CD1c-positive myeloid dendritic cell (primary cell): ENCODE measurements at regions not wholly inside any gene's neighbourhood (a gene's known extent, or its start where the extent isn't known, plus 50 kb on each side); places are given as distances from the start of the nearest gene placed in this dataset.
"Not testable (repeated sequence)": the region's sequence is repeated elsewhere in the genome, so short reads cannot be mapped to it uniquely, and the experiment has no call there.

ENCODE experiments used
- DNase-seq: peaks from one replicate; pipeline ENCODE4 v3.0.0-alpha.2; 2016; ENCODE audit errors: extremely low spot score

DNA sequence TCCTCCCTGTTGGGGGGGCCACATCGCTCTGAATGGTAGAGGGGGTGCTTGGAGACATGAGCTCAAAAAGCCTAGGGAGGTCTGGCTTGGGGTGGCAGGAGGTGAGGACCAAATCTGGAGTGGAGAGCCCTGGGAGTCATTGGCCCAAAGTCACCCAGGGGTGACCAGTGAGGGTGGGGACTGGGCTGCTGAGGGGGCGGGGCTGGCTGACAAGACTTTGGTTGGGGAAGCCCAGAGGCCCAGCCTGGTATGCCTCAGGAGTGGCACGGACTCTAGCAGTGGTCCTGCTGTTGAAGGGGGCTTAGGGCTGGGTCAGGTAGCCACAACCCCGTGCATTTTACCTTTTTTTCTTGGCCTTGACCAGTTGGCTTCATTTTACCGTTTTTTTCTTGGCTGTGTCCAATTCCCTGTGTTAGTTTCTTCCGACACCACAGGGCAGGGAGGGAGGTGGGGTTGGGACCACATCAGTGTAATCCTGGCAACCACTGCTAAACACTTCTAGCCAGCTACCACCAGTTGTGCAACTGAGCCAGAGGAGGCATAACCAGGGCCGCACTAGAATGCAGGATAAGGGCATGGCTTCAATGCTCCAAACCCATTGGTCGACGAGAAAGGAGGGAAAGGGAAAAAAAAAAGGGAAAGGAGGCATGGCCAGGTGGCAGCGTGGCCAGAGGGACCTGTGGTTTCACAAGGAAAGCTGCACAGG is 105.3 kb upstream of the C2CD4B start:
- no peak for DNase-seq

DNA sequence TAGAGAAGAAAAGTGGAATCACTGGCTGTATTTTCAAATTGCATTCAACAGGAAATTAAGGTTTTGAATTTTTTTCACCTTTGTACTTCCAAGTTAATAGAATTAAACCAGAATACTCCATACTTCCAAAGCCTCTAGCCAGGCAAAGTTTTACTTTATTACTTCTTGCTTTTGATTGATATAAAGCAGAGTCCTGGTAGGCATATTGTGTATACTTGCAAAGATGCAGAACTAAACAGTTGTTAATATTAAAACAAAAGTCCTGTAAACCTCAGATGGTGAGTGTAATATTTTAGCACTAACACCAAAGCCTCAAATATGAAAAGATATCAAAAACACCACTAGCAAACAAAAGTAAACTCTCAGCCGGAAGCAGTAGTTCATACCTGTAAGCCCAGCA is 107.2 kb upstream of the C2CD4B start:
- DNase-seq: no peak

DNA sequence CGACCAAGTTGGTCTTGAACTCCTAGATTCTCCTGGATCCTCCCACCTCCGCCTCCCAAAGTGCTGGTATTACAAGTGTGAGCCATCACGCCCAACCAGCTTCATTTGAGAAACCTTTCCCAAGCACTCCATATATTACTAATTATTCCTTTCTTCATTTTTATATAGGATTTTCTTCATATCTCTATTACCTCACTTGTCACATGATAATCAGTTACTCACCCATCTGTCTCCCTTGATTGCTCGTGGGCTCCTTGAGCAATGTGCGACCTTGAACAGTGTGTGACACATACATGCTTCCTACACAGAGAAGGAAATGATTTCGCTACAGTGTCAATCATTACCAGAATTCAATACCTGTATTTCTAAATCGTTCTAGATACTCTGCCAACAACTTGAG is 110.7 kb upstream of the C2CD4B start:
- DNase-seq: no peak

DNA sequence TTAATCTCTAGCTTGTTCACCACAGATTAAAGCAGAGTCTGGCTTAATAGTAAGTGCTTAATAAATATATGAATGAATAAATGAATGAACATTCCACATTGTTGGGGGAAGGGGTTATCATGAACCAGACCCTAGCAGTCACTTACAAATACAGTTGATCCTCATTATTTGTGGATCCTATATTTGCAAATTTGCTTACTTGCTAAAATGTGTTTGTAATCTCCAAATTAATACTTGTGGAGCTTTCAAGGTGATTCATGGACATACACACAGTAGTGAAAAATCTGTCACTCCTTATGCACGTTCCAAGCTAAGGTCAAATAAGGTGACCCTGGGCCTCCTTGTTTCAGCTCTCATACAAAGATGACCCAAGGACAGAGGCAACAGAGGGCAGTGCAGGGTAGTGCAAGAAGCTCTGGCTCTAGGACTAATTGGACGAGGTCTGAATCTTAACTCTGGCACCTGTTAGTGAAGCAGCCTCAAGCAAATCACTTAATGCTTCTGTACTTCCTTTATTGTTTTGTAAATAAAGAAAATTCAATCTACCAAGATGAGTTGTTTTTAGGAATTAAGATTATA is 112.8 kb upstream of the C2CD4B start:
- no peak for DNase-seq

DNA sequence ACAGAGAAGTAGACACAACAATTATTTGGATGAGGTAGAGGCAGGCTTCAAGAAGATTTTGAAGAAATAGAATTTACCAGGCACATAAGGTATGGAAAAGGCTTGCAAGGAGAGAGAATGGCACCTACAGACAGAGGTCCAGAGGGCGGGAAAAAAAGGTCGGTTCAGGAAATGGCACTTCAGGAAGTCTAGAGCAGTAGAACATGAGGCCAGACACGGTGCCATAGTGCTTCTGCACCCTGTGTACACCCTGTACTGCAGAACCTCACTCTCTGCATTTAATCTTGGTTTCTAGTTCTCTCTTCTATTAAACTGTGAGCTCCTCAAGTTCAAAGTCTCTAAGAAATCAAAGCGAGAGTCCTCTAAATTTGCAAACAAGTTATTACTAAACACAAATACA is 113.4 kb upstream of the C2CD4B start:
- DNase-seq: no peak

DNA sequence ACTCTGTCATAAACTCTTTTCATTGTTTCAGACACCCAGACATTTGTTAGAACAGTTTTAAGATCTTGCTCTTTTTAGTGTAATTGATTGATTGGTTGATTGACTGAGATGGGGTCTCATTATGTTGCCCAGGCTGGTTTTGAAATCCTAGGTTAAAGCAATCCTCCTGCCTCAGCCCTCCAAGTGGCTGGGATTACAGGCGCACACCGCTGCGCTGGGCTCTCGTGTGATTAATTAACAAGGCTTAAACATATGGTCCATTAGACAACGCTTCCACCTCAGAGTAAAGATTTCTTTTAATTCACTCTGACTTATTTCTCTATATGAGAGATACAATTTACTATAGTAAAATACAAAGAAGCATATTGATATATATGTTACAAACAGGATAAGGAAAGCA is 114.0 kb upstream of the C2CD4B start:
- no peak for DNase-seq

DNA sequence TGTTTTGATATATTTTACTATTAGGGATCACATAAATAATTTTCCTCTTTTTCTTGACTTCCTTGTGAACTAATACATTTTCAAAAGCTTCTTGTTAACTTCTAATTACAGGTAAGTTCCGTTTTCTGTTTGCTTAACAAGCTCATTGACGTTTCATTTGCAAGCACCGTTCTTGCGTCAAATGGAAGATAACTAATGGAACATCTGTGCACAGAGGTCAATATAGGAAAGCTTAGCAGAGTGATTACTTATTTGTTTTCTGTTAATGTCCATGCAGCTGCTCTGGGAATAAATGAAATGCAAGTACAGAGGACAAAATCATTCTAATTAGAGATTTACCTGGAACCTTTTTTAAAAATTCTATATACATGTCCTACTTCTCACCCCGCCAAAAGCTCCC is 115.5 kb upstream of the C2CD4B start:
- DNase-seq: no peak

DNA sequence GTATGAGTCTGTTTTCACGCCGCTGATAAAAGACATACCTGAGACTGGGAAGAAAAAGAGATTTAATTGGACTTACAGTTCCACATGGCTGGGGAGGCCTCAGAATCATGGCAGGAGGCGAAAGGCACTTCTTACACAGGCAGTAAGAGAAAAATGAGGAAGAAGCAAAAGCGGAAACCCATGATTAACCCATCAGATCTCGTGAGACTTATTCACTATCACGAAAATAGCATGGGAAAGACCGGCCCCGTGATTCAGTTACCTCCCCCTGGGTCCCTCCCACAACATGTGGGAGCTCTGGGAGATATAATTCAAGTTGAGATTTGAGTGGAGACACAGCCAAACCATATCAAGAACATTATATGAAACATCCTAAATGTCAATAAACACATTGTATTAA is 116.7 kb upstream of the C2CD4B start:
- not testable (repeated sequence) for DNase-seq

DNA sequence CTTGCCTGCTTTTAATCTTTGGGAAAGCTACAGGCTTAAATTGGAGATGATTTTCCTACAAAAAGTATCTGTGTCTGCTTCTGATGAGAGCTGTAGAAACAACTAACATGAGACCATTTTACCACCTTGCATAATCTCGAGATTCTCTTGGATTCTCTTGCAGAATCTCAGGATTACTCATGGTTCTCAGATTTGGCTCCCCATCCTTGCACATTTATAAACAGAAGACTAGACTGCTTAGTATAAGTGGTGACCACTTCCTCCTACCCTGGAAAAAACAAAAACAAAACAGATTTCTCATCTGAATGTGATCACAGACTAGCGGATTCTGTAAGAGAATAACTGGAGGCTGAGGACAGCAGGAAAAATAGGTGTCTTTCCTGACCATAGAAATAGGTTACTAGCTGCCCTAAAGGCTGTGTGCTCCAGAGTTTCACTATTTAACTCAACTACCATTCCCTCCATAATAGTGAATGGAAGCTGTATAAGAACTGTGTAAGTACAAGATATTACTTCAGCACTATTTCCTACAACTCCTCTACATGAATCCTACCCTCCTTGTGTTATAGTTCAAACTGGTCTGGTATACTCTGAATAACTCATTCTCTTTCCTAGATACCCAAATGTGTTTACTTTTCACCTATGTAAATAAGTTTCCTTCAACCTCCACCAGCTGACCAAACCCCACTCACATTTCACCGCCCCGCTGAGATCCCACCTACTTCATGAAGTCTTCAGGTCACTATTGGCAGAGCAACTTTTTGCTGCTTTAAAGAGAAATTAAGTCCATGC is 122.2 kb upstream of the C2CD4B start:
- no peak for DNase-seq

DNA sequence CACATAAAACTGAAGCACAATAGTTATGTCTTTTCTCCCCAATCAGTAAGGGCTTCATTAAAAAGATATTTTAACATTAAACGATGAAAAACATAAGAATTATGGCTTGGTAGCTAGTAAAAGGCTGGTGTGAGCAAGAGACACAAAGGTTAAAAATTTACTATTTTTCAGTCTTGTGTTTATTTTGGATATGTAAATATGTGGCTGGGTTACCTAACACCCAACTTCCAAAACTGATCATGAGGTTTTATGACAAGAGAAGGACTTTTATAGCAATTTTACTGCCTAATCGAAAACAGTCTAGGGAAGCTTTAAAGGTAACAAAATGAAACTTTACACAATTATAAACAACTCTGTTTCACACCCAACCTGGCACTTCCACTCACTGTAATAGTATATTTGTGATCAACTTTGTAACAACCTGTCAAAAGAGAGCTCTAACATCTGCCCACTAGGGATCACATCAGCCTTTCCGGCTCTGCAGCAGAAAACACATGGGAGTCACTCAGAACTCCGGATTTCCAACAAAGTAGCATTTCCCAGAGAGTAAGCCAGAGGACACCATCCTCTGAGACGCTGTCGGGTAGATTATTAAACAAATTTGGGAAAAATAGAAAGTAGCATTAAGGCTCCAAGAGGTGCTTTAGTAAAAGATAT is 123.4 kb upstream of the C2CD4B start:
- DNase-seq: no peak

DNA sequence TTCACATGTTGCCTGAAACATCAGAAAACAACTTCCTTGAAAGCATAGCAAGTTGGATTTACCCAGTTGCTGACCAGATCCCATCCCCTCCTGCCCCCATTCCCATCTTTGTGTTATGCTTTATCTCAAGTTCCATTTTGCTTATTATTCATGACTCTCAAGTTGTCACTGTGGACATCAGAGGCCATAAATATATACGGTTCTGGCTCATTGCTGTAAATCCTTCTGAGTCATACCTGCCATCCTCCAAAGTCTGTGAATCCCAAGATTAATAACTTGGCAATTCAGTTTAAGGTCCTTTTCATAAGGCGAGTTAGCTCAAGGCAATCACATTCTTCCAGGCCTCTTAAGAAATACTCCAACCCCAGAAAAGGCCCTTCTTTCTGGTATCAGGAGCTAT is 126.2 kb upstream of the C2CD4B start:
- DNase-seq: no peak

DNA sequence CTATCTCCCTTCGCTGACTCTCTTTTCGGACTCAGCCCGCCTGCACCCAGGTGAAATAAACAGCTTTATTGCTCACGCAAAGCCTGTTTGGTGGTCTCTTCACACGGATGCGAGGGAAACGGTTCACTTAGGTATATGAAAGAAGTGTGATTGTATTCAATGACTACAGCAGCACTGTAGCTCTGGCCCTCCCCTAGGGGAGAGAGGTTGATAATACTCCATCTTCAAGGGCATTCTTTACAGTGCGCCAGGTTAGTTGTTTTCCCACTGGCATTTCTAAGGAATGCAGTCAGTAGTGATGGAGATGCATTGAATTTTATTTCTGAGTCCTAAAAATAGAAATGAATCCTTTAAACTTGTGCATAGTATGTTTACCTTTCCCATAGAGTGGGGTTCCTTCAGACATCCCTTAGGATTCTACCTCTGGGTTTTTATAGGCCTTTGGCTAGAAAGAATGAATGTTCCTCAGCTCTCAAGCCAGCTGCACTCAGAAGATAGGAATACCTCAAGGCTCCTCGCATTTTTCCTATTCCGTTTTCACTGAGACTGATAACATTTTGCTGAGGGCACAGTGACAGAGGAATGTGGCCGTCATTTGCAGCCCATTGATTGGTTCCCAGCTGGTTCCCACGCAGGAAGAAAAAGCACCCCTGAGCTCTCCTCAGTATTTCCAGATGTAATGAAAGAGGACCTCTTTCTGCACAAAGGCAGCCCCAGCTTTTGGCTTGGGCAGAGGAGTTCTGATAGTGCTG is 131.8 kb upstream of the C2CD4B start:
- no peak for DNase-seq

DNA sequence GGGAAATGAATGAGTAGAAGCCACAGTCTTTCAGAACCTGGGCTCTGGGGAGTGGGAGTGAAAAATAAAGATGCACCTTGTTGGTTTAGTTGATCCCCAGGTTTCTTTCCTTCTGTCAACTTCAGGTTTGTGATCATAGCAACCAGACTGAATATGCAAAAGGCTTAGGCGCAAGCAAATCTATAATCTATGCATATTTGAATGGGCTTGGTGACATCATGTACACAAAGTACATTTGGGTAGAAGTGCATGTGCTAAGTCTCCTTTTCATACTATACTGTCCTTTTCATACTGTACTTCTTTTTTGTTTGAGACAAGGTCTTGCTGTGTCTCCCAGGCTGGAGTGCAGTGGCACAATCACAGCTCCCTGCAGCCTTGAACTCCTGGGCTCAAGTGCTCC is 132.4 kb upstream of the C2CD4B start:
- DNase-seq: no peak

DNA sequence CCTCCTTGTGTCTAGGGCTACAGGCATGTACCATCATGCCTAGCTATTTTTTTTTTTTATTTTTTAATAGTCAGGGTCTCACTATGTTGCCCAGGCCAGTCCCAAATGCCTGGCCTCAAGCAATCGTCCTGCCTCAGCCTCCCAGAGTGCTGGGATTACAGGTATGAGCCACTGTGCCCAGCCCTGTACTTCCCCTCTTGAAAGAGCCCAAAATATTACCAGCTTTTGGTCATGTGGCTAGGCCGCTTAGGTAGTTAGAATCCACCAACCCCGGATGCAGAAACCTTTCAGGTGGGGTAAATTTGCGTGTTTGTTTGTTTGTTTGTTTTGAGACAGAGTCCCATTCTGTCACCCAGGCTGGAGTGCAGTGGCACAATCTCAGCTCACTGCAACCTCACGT is 132.8 kb upstream of the C2CD4B start:
- no peak for DNase-seq

DNA sequence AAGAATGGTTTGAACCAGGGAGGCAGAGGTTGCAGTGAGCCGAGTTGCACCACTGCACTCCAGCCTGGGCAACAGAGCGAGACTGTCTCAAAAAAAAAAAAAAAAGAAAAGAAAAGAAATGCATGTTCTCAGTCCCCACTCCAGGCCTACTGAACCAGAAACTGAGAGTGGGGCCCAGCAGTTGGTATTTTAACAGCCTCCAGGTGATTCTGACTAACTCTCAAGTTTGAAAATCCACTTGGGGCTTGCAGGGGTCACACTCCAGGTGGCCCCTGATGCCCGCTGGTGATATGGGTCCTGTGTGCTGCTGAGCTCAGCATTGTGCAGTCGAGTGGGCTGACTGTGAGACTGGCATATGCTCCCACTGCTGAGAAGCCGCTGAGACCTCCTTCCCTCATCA is 133.7 kb upstream of the C2CD4B start:
- no peak for DNase-seq

DNA sequence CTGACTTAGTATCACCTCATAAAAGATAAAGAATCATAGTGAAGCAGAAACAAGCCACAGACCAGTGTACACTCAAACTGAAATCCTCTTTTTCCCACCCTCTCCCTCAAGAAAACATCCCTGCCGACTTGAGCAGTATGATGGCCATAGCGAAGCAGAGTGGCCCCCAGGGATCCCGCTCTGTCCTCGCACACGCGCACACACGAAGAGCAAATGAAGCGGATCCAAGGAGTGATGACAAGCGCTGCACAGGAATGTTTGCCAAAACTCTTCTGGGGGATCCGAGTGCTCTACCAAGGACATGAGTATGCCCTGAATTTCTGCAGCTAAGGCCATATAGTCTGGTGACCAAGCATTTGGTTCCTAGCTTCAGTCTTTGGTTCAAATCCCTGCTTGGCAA is 134.5 kb upstream of the C2CD4B start:
- no peak for DNase-seq

DNA sequence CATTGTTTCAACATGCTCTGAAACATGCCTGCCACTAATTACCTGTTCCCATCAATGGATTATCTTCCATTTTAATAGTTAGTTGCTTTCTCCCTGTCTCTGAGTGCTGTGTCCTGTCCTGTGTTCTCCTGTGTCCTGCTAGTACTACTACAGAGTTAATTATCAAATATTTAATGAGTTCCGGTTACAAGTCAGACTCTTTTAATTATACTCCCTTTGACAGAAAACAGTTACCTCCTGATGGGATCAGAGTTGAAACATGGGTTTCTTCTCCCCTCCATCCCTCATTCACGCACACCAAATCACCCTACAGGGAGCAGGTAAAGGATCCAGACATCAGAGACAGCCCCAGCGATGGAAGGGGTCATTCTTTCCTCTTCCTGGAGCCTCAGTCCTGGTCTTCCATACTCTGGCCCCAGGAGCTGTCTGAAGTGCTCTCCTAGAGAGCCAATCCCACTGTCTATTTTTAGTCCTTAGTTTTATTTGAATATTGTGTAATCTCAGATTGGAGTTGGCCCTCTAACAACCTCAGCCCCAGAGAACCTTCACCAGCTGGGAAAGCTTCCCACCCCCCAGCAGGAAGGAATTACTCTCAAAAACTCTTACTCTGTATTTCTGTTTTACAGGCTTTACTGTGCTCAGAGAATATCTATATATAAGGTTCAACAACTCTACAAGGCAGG is 137.0 kb upstream of the C2CD4B start:
- DNase-seq: no peak

DNA sequence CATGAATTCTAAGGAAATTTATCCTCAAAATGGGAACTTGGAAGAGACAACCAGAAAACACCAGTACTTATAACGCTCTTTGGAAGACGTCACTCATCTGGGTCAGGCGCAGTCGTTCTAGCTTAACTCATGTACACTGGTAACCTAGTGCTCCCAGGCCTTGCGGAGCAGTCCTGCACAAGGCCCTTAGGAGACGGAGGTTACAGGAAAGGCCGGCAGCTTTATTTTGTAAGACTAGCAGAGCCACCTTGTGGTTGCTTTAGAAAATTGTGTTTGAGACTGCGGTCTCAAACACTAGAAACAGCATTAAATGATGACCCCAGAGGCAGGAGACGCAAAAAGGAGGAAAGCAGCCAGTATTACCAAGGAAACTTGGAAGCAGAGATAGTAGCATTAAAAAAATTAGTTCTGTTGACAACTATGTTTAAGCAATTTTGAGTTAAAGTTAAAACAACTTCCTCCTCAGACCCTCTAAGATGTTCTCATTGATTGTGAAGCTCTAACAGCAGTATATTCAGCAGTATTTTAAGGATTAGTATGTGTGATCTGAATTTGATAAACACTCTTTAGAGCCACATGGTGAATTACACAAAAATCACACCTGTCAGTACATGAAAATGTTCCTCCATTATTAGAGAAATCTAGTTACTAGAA is 141.9 kb upstream of the C2CD4B start:
- peak; percentile 5 for DNase-seq

DNA sequence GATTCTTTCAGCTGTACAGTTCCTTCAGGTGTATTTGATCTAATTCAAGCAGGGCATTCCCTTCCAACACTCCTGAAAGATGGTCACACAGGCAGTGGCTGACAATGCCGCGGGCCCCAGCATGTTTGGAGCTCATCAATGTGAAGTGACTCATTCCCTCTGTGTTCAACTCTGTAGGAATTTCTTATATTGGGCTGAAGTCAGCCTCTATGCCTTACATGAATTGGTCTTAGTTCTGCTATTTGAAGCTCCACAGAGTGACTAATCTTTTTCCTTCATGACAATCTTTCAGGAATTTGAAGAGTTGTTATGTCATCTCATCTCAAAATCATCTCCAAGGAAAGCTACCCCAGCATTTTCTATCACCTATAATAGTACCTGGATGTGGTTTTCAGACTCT is 142.5 kb upstream of the C2CD4B start:
- DNase-seq: no peak

DNA sequence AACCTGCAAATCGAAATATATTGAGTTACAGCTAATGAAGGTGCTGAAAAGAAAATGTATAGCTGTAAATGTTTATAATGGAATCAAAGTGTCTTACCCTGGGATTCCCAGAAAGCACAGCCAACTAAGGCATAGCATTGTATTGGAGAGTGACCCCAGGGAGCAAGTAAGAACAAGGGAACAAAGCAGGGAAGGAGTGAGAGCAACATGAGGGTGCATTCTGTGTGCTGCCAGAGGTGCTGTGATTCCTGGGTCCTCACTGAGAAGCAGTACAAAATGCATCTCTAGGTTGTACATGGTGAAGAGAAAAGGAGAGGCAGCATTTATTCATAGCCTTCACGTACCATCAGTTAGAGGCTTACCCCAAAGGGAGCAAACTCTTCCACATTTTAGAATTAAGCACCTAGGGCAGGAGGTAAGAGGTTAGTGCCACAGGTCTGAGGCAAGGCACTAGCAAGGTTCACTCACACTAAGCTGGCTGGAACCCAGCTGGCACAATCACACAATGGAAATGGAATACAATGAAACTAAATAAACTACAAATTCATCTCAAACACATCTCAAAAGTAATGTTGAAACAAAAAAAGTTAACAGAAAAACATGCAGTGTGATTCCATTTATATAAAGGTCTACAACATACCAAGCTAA is 151.5 kb upstream of the C2CD4B start:
- DNase-seq: no peak
